WTC11 (cell line): ENCODE measurements at regions not wholly inside any gene's neighbourhood (a gene's known extent, or its start where the extent isn't known, plus 50 kb on each side); places are given as distances from the start of the nearest gene placed in this dataset.

Experiments
- CTCF ChIP-seq: fragments of 200-600 bp; IDR thresholded peaks from 2 replicates; pipeline ENCODE4 v1.8.0; 2022; ENCODE audit warnings: antibody characterized with exemption
- FOXP1 ChIP-seq: sonication (generic); formaldehyde crosslinking; IDR thresholded peaks from 2 replicates; pipeline ENCODE4 v1.8.0; 2022; ENCODE audit warnings: missing genetic modification reagents, mild to moderate bottlenecking, moderate library complexity, borderline replicate concordance
- MAX ChIP-seq: sonication (generic); formaldehyde crosslinking; IDR thresholded peaks from 2 replicates; pipeline ENCODE4 v1.8.0; 2022; ENCODE audit warnings: mild to moderate bottlenecking, missing genetic modification reagents

GRCh38 chr2:104638190-104638858, 215.6 kb upstream of the POU3F3 start:
- TF ChIP-seq CTCF (no peak), FOXP1 (CRISPR knock-in tag) (no peak), MAX (CRISPR knock-in tag) (no peak)
